ENCODE measurements at regions not wholly inside any gene's neighbourhood (a gene's known extent, or its start where the extent isn't known, plus 50 kb on each side); places are given as distances from the start of the nearest gene placed in this dataset.

DNA sequence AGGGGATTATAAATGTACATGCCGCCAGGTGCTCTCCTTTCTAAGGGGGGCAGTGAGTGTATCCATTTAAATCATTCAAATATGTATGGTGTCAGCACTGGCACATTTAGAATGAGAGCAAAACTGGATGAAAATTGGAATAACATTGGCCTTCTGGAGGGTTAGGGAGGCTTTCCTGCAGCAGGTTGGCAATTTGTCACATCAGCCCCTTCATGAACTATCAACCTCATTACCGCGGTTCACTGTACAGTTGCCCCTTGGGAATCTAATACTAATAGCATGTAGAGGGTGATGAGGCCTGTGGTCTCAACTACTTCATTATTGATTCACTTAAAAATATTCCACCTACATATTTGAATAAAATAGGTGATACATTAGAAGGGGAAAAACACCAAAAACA lies 117.9 kb downstream of the PDHA2 start:
- no peaks in the 10 kb centered on the region for H3K9me3 Mint-ChIP-seq
- TF ChIP-seq, protein P1, sequence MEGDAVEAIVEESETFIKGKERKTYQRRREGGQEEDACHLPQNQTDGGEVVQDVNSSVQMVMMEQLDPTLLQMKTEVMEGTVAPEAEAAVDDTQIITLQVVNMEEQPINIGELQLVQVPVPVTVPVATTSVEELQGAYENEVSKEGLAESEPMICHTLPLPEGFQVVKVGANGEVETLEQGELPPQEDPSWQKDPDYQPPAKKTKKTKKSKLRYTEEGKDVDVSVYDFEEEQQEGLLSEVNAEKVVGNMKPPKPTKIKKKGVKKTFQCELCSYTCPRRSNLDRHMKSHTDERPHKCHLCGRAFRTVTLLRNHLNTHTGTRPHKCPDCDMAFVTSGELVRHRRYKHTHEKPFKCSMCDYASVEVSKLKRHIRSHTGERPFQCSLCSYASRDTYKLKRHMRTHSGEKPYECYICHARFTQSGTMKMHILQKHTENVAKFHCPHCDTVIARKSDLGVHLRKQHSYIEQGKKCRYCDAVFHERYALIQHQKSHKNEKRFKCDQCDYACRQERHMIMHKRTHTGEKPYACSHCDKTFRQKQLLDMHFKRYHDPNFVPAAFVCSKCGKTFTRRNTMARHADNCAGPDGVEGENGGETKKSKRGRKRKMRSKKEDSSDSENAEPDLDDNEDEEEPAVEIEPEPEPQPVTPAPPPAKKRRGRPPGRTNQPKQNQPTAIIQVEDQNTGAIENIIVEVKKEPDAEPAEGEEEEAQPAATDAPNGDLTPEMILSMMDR (IDR thresholded peaks at IDR 0.05; ENCODE audit: unreplicated experiment in 3 of 3) = no peak
- no peak overlapping the region for H3K27ac Mint-ChIP-seq
- H3K27me3 Mint-ChIP-seq (ENCODE audit: low read depth) = peaks cover 3% of the 10 kb centered on the region
- H3K36me3 Mint-ChIP-seq (ENCODE audit: low read depth) = no peaks in the 10 kb centered on the region
- H3K4me3 Mint-ChIP-seq = no peak overlapping the region
- no peaks in the 10 kb centered on the region for H3K4me1 Mint-ChIP-seq

DNA sequence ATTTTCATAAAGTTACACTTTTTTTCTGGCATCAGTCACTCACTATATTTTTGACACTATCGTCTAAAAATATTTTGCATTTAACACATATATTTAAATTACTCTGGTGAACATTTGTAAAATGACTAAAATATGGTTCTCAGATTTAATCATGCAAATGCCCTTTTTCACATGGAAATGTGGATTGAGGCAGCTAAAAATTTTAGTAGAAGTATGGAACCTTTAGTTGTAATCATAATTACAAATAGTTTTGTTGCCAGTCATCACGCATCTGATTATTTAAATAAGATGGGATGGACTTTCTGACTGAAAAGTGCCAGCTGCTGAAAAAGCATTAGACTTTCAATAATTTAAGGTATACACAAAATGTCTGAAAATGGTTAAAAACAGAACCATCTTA lies 119.3 kb downstream of the PDHA2 start:
- H3K9me3 Mint-ChIP-seq = no peaks in the 10 kb centered on the region
- peaks cover under 1% of the 10 kb centered on the region for H3K27me3 Mint-ChIP-seq (ENCODE audit: low read depth)
- no peaks in the 10 kb centered on the region for H3K4me1 Mint-ChIP-seq
- no peak overlapping the region for H3K27ac Mint-ChIP-seq
- TF ChIP-seq, protein P1 (IDR thresholded peaks at IDR 0.05; ENCODE audit: unreplicated experiment in 3 of 3) = no peak
- H3K4me3 Mint-ChIP-seq = no peak overlapping the region
- H3K36me3 Mint-ChIP-seq (ENCODE audit: low read depth) = no peaks in the 10 kb centered on the region

DNA sequence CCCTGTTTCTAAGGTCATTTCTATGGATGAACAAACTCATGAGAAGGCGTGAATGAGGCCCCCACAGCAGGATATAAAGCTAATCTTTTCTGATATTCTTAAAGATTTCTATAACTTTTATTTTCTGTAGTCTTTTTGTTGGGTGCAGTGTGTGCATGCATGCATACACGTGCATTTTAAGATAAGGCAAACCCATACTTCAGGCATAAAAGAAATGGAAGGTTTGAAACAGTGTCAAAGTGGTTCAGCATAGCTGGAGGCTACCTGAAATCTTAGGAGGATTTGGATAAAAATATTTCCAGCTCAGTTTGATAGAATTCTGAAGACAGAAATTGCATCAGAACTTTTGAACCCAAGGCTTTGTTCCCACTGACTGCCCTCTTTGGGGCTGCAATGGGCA lies 119.7 kb downstream of the PDHA2 start:
- H3K27ac Mint-ChIP-seq = no peak overlapping the region
- no peaks in the 10 kb centered on the region for H3K27me3 Mint-ChIP-seq (ENCODE audit: low read depth)
- H3K4me3 Mint-ChIP-seq = no peak overlapping the region
- no peaks in the 10 kb centered on the region for H3K4me1 Mint-ChIP-seq
- H3K36me3 Mint-ChIP-seq (ENCODE audit: low read depth) = no peaks in the 10 kb centered on the region
- H3K9me3 Mint-ChIP-seq = no peaks in the 10 kb centered on the region
- TF ChIP-seq, protein P1 (IDR thresholded peaks at IDR 0.05; ENCODE audit: unreplicated experiment in 3 of 3) = no peak

DNA sequence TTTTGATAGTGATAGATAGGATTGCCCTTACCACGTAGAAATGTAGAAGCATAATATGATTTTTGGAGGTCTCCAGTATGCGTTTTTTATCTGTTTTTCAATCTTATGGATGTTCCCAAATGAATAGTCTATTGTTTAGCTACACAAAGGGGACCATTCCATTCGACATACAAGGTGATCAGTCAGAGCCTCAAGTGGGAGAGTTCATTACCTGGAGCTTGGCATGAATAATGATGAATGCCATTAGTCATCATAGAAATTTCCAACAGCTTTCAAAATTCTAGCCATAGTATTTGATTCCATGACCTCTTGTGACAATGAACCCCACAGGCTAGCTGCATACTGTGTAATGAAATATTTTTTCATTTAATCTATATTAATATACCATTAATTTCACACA lies 123.6 kb downstream of the PDHA2 start:
- Mint-ChIP-seq H3K36me3 (ENCODE audit: low read depth) (no peaks in the 10 kb centered on the region), H3K4me1 (no peaks in the 10 kb centered on the region), H3K4me3 (no peak overlapping the region), H3K27me3 (ENCODE audit: low read depth) (no peaks in the 10 kb centered on the region), H3K9me3 (no peaks in the 10 kb centered on the region), H3K27ac (no peak overlapping the region)
- TF ChIP-seq, protein P1 (IDR thresholded peaks at IDR 0.05; ENCODE audit: unreplicated experiment in 3 of 3) = no peak

DNA sequence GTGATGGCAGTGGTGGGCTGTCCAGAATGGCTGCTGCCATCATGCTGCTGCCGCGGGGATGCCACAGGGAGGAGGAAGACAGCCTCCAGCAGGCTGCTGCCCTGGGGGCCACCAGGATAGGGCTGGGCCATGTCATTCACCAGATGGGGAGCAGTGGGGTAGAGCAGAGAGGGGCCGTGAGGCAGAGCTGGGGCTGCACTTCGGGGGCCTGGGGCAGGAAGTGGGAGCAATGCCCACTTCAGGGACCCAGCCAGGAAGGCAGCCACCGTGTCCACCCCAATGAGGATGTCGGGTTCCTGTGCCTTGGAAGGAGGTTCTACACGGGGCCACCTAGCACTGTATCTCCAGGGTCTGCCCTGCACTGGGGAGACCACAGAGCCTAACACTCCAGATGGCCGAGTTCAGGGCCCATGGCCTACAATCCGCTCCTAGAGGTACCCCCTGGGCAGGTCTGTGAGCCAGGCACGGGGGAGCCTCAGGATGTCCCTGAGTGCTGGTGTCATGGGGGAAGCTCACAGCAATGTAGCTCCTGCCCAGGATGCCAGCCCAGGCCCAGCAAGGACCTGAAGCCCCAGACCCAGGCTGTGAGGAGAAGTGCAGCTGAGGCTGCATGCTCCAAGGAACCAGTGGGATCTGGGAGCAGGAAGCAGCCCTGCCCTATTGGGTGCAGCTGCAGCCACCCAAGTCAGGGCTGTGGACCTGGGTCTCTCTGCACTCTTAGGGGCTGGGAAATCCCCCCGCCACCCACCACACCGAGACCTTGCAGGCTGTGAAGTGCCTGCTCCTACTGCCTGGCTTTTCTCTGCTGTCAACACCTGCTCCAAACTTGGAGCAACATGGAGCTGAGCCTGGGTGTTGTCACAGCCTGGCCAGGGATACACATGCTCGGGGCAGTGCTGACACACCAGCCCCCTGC lies 140.3 kb downstream of the PDHA2 start:
- Mint-ChIP-seq H3K9me3 (no peaks in the 10 kb centered on the region), H3K27ac (no peak overlapping the region), H3K4me3 (no peak overlapping the region), H3K27me3 (ENCODE audit: low read depth) (no peaks in the 10 kb centered on the region), H3K4me1 (no peaks in the 10 kb centered on the region), H3K36me3 (ENCODE audit: low read depth) (no peaks in the 10 kb centered on the region)
- TF ChIP-seq, protein P1 (IDR thresholded peaks at IDR 0.05; ENCODE audit: unreplicated experiment in 3 of 3) = no peak

DNA sequence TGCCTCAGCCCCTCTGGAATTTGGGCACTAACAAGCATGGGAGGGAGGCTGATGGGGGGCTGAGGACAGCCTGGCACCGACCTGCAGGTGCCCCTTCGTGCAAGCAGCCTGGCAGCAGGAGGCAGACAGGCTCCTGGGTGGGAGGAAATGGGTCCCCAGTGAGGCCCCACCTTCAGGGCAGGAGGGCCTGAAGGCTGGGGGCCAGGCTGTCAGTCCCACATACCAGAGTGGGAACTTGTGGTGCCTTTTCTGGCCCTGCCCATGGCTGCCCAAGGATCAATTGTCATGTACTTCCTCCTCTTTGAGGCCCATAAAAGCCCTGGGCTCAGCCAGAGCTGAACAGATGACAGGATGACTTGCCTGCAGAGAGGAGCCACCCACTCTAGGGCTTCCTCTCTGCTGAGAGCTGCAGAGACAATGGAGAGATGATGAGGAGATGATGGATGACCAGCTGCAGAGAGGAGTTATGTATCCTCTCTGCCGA lies 141.0 kb downstream of the PDHA2 start:
- TF ChIP-seq, protein P1 (IDR thresholded peaks at IDR 0.05; ENCODE audit: unreplicated experiment in 3 of 3) = no peak
- Mint-ChIP-seq H3K27ac (no peak overlapping the region), H3K9me3 (no peaks in the 10 kb centered on the region), H3K4me1 (no peaks in the 10 kb centered on the region), H3K36me3 (ENCODE audit: low read depth) (no peaks in the 10 kb centered on the region), H3K4me3 (no peak overlapping the region), H3K27me3 (ENCODE audit: low read depth) (no peaks in the 10 kb centered on the region)
